Mucosa of descending colon (tissue), 3 donors: ENCODE measurements at regions not wholly inside any gene's neighbourhood (a gene's known extent, or its start where the extent isn't known, plus 50 kb on each side); places are given as distances from the start of the nearest gene placed in this dataset.
"Not testable (repeated sequence)": the region's sequence is repeated elsewhere in the genome, so short reads cannot be mapped to it uniquely, and the experiment has no call there.

ENCODE experiments used
- ATAC-seq: fragments of 200-7000 bp; cut with Tn5 transposase; one replicate; pipeline ENCODE4 v1.9.1; 2020; ENCODE audit warnings: mild to moderate bottlenecking, moderate library complexity
- DNase-seq, 3 donors: peaks; one replicate each; pipeline ENCODE4 v3.0.0-alpha.2; 2020
- H3K36me3 ChIP-seq: fragments of 200-600 bp; one replicate; pipeline ENCODE4 v1.8.0; 2021; ENCODE audit warnings: low read depth, mild to moderate bottlenecking
- H3K4me1 ChIP-seq: fragments of 200-600 bp; one replicate; pipeline ENCODE4 v1.8.0; 2021; ENCODE audit warnings: low read depth, mild to moderate bottlenecking
- H3K4me3 ChIP-seq: fragments of 200-600 bp; one replicate; pipeline ENCODE4 v1.8.0; 2021; ENCODE audit warnings: mild to moderate bottlenecking
- H3K9me3 ChIP-seq: fragments of 200-600 bp; one replicate; pipeline ENCODE4 v1.8.0; 2021; ENCODE audit warnings: mild to moderate bottlenecking
- intact Hi-C, 2 donors: fragments of 100-400 bp; cut with DNase I in 1 of 2; cut with micrococcal nuclease in 1 of 2; formaldehyde crosslinking; loops; one replicate each; pipeline versions ENCODE4 v1.11.0 to v1.11.1; 2022; cut with DNase I, micrococcal nuclease
- donor health status: DM: no; HTN: no; CAD: no; lungs with moderate emphysema.
- donor health status: DM: no; HTN: no; CAD: no.
- donor health status: DM: no; HTN: yes; CAD: no.

- DNase-seq, intact Hi-C loops, H3K36me3 ChIP-seq, H3K4me3 ChIP-seq, H3K9me3 ChIP-seq, H3K4me1 ChIP-seq: not testable (repeated sequence)
- ATAC-seq = peak; percentile 24
Measured at GRCh38 chr22:15583007-15583406, 55.0 kb downstream of the OR11H1 start.

GRCh38 chr22:15602199-15602598, 74.2 kb downstream of the OR11H1 start:
- DNase-seq, intact Hi-C loops, H3K4me1 ChIP-seq, H3K9me3 ChIP-seq, ATAC-seq, H3K4me3 ChIP-seq, H3K36me3 ChIP-seq: not testable (repeated sequence)

GRCh38 chr22:15603111-15603510, 75.1 kb downstream of the OR11H1 start:
- H3K4me1 ChIP-seq, intact Hi-C loops, H3K9me3 ChIP-seq, H3K36me3 ChIP-seq, H3K4me3 ChIP-seq, ATAC-seq, DNase-seq: not testable (repeated sequence)

- H3K4me3 ChIP-seq, H3K9me3 ChIP-seq, H3K36me3 ChIP-seq, H3K4me1 ChIP-seq, intact Hi-C loops, DNase-seq: not testable (repeated sequence)
- peak; percentile 36 for ATAC-seq
Measured at GRCh38 chr22:15604176-15604575, 76.2 kb downstream of the OR11H1 start.

- intact Hi-C loops, H3K36me3 ChIP-seq, DNase-seq, H3K4me1 ChIP-seq, ATAC-seq, H3K4me3 ChIP-seq, H3K9me3 ChIP-seq: not testable (repeated sequence)
Measured at GRCh38 chr22:15604679-15605078, 76.7 kb downstream of the OR11H1 start.

- H3K4me1 ChIP-seq, ATAC-seq: not testable (repeated sequence)
- peak in 1 of 3 donors; percentile 55 for DNase-seq
Measured at GRCh38 chr22:15612906-15613305, 76.9 kb upstream of the POTEH start.

GRCh38 chr22:15615136-15615535, 74.7 kb upstream of the POTEH start:
- peak in 1 of 3 donors; percentile 23 for DNase-seq
- H3K4me1 ChIP-seq, H3K9me3 ChIP-seq, intact Hi-C loops, H3K36me3 ChIP-seq, H3K4me3 ChIP-seq, ATAC-seq: not testable (repeated sequence)

More at GRCh38 chr22:15612906-15613305, 76.9 kb upstream of the POTEH start:
- intact Hi-C loops, H3K36me3 ChIP-seq, H3K9me3 ChIP-seq, H3K4me3 ChIP-seq: not testable (repeated sequence)

- ATAC-seq, H3K36me3 ChIP-seq, H3K4me1 ChIP-seq, H3K4me3 ChIP-seq, intact Hi-C loops: not testable (repeated sequence)
- H3K9me3 ChIP-seq = peaks cover 19% of the 10 kb centered on the region
- peak in 1 of 3 donors; percentile 36 for DNase-seq
Measured at GRCh38 chr22:15628224-15628623, 61.6 kb upstream of the POTEH start.

GRCh38 chr22:15636765-15637164, 53.1 kb upstream of the POTEH start:
- intact Hi-C loops, ATAC-seq, H3K36me3 ChIP-seq, H3K4me1 ChIP-seq, DNase-seq, H3K4me3 ChIP-seq: not testable (repeated sequence)
- H3K9me3 ChIP-seq = peaks cover 15% of the 10 kb centered on the region

GRCh38 chr22:15637471-15637870, 52.4 kb upstream of the POTEH start:
- H3K4me1 ChIP-seq, DNase-seq, H3K4me3 ChIP-seq, intact Hi-C loops, H3K36me3 ChIP-seq: not testable (repeated sequence)
- ATAC-seq = peak; percentile 28
- peaks cover 13% of the 10 kb centered on the region for H3K9me3 ChIP-seq

- ATAC-seq = peak; percentile 22
Measured at GRCh38 chr22:15637886-15638285, 51.9 kb upstream of the POTEH start.

More at GRCh38 chr22:15637886-15638285, 51.9 kb upstream of the POTEH start:
- H3K9me3 ChIP-seq = peaks cover 12% of the 10 kb centered on the region
- H3K36me3 ChIP-seq, H3K4me3 ChIP-seq, intact Hi-C loops, H3K4me1 ChIP-seq: not testable (repeated sequence)
- peak in 1 of 3 donors; percentile 39 for DNase-seq
